ENCODE measurements at regions not wholly inside any gene's neighbourhood (a gene's known extent, or its start where the extent isn't known, plus 50 kb on each side); places are given as distances from the start of the nearest gene placed in this dataset.

DNA sequence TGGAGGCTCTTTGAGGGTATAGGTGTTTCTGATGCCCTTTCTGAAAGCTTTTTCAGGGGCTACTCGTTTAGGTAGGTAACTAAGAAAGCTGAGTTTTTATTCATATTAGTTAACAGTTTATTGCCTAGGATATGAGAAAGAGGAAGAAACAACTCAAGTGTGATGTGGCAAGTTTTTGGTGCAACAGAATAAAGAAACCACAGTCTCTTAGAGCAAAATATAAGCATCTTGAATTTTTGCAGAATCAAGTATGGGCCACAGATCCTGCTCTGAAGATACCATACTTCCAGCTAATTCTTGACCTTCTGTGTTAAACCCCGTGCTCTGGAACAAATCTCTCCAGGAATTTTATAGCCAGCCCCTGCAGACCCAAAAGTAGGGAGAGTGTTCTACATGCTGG, 147.7 kb upstream of the SLC1A4 start (continued):
- TF ChIP-seq CHD7 (IDR thresholded peaks at IDR 0.05; ENCODE audit: insufficient replicate concordance, low read length): no peak
- no peak for TF ChIP-seq KDM5A (IDR thresholded peaks at IDR 0.05; ENCODE audit: low read length)

Measured in H1 (cell line).